GM23338 (cell line): ENCODE measurements at regions not wholly inside any gene's neighbourhood (a gene's known extent, or its start where the extent isn't known, plus 50 kb on each side); places are given as distances from the start of the nearest gene placed in this dataset.

ENCODE experiments used
- ATAC-seq: fragments of 200-7000 bp; cut with Tn5 transposase; 3 replicates; pipeline ENCODE4 v1.9.1; 2020
- DNase-seq: peaks from one replicate; pipeline ENCODE4 v3.0.0-alpha.2; 2015; ENCODE audit warnings: low spot score
- H2AFZ ChIP-seq: fragments of 200-600 bp; sonication (generic); 2 replicates; pipeline ENCODE4 v1.8.0; 2016; ENCODE audit warnings: antibody characterized with exemption, mild to moderate bottlenecking, moderate library complexity
- H3F3A ChIP-seq: fragments of 200-600 bp; sonication (generic); replicated peaks from 2 replicates; pipeline ENCODE4 v1.8.0; 2017; ENCODE audit warnings: antibody characterized with exemption, mixed run types, low read depth
- H3K27ac ChIP-seq: fragments of 200-600 bp; sonication (generic); 2 replicates; pipeline ENCODE4 v1.6.1; 2016; ENCODE audit warnings: low read depth
- H3K27me3 ChIP-seq: fragments of 200-600 bp; sonication (generic); 2 replicates; pipeline ENCODE4 v1.8.0; 2016; ENCODE audit warnings: mild to moderate bottlenecking, mixed run types, moderate library complexity; ENCODE audit not compliant: insufficient read depth
- H3K36me3 ChIP-seq: fragments of 200-600 bp; sonication (generic); 2 replicates; pipeline ENCODE4 v1.8.0; 2016; ENCODE audit warnings: mild to moderate bottlenecking; ENCODE audit not compliant: insufficient read depth
- H3K4me1 ChIP-seq: fragments of 200-600 bp; sonication (generic); 2 replicates; pipeline ENCODE4 v1.8.0; 2016; ENCODE audit warnings: mild to moderate bottlenecking, moderate library complexity; ENCODE audit not compliant: insufficient read depth
- H3K4me2 ChIP-seq: fragments of 200-600 bp; sonication (generic); 2 replicates; pipeline ENCODE4 v1.7.1; 2017; ENCODE audit warnings: mixed run types
- H3K4me3 ChIP-seq: fragments of 200-600 bp; sonication (generic); 2 replicates; pipeline ENCODE4 v1.6.1; 2016; ENCODE audit warnings: mixed run types
- H3K79me2 ChIP-seq: fragments of 200-600 bp; sonication (generic); replicated peaks from 2 replicates; pipeline ENCODE4 v1.8.0; 2017; ENCODE audit warnings: mild to moderate bottlenecking; ENCODE audit not compliant: insufficient read depth
- H3K9me2 ChIP-seq: fragments of 200-600 bp; sonication (generic); 2 replicates; pipeline ENCODE4 v1.8.0; 2017; ENCODE audit not compliant: insufficient read depth
- H4K20me1 ChIP-seq: fragments of 200-600 bp; sonication (generic); replicated peaks from 2 replicates; pipeline ENCODE4 v1.8.0; 2017; ENCODE audit warnings: mild to moderate bottlenecking; ENCODE audit not compliant: insufficient read depth
- H3K27ac Mint-ChIP-seq: 2 replicates; pipeline ENCODE4 v1.8.0; 2020; ENCODE audit warnings: inconsistent platforms, mild to moderate bottlenecking, moderate library complexity, mixed read lengths
- H3K27me3 Mint-ChIP-seq: 3 replicates; pipeline ENCODE4 v1.8.0; 2022; ENCODE audit warnings: low read depth, mild to moderate bottlenecking, moderate library complexity, mixed read lengths, inconsistent platforms; ENCODE audit not compliant: insufficient read depth, poor library complexity
- H3K36me3 Mint-ChIP-seq: 3 replicates; pipeline ENCODE4 v1.8.0; 2021; ENCODE audit warnings: low read depth, mild to moderate bottlenecking, inconsistent platforms, moderate library complexity, mixed read lengths
- H3K4me1 Mint-ChIP-seq: 3 replicates; pipeline ENCODE4 v1.8.0; 2020; ENCODE audit warnings: mild to moderate bottlenecking, inconsistent platforms, mixed read lengths
- H3K4me3 Mint-ChIP-seq: 3 replicates; pipeline ENCODE4 v1.8.0; 2021; ENCODE audit warnings: moderate library complexity, mild to moderate bottlenecking, inconsistent platforms, mixed read lengths
- H3K9me3 Mint-ChIP-seq: 3 replicates; pipeline ENCODE4 v1.8.0; 2020; ENCODE audit warnings: moderate library complexity, mild to moderate bottlenecking, inconsistent platforms, mixed read lengths
- CREB1 ChIP-seq: fragments of 250-450 bp; sonication (Bioruptor Pico); IDR thresholded peaks from 2 replicates; pipeline ENCODE4 v1.5.0; 2020; ENCODE audit warnings: low read depth, mild to moderate bottlenecking, moderate library complexity
- CTCF ChIP-seq, 2 experiments: fragments of 200-600 bp in 1 of 2; sonication (generic) in 1 of 2; conservative IDR thresholded peaks; 2 replicates each; pipeline versions ENCODE4 v1.5.1 to v1.6.1; 2016 to 2017; ENCODE audit warnings: antibody characterized with exemption in 2 of 2, low read depth in 2 of 2, mild to moderate bottlenecking in 2 of 2, moderate library complexity in 1 of 2
- ETS1 ChIP-seq: IDR thresholded peaks from 2 replicates; pipeline ENCODE4 v1.6.1; 2016; ENCODE audit warnings: antibody characterized with exemption
- EZH2 ChIP-seq: fragments of 200-600 bp; sonication (generic); IDR thresholded peaks from one replicate; pipeline ENCODE4 v1.8.0; 2017; ENCODE audit warnings: antibody characterized with exemption, mild to moderate bottlenecking, low read depth; ENCODE audit not compliant: unreplicated experiment
- EZH2phosphoT487 ChIP-seq: fragments of 200-600 bp; sonication (generic); IDR thresholded peaks from one replicate; pipeline ENCODE4 v1.8.1; 2018; ENCODE audit warnings: antibody characterized with exemption; ENCODE audit not compliant: unreplicated experiment
- JUNB ChIP-seq: IDR thresholded peaks from one replicate; pipeline ENCODE4 v1.6.1; 2016; ENCODE audit warnings: antibody characterized with exemption; ENCODE audit not compliant: unreplicated experiment
- NANOG ChIP-seq: IDR thresholded peaks from 2 replicates; pipeline ENCODE4 v1.6.1; 2016; ENCODE audit warnings: antibody characterized with exemption, borderline replicate concordance
- POLR2AphosphoS5 ChIP-seq: IDR thresholded peaks from 2 replicates; pipeline ENCODE4 v1.6.1; 2016; ENCODE audit warnings: antibody characterized with exemption, low read depth
- REST ChIP-seq: IDR thresholded peaks from one replicate; pipeline ENCODE4 v1.6.1; 2018; ENCODE audit warnings: antibody characterized with exemption; ENCODE audit not compliant: unreplicated experiment
- STAT1 ChIP-seq: IDR thresholded peaks from one replicate; pipeline ENCODE4 v1.6.1; 2016; ENCODE audit warnings: antibody characterized with exemption; ENCODE audit not compliant: unreplicated experiment
- ZNF114 ChIP-seq: fragments of 250-450 bp; sonication (Bioruptor Pico); IDR thresholded peaks from 2 replicates; pipeline ENCODE4 v1.5.0; 2020; ENCODE audit warnings: mild to moderate bottlenecking, moderate library complexity
- ZNF331 ChIP-seq: fragments of 250-450 bp; sonication (Bioruptor Pico); IDR thresholded peaks from 2 replicates; pipeline ENCODE4 v1.5.0; 2020; ENCODE audit warnings: low read depth, mild to moderate bottlenecking, moderate library complexity
- ZNF462 ChIP-seq: fragments of 250-450 bp; sonication (Bioruptor Pico); IDR thresholded peaks from 2 replicates; pipeline ENCODE4 v1.5.0; 2020; ENCODE audit warnings: mild to moderate bottlenecking, moderate library complexity

- no peak for TF ChIP-seq POLR2AphosphoS5
- TF ChIP-seq NANOG: no peak
- TF ChIP-seq CREB1 (CRISPR knock-in tag): no peak
- TF ChIP-seq STAT1: no peak
- TF ChIP-seq CTCF (conservative IDR thresholded peaks at IDR 0.05; ENCODE audit: low read depth in 2 of 2): no peak
- TF ChIP-seq ZNF462: no peak
- no peak for TF ChIP-seq ZNF114 (CRISPR knock-in tag)
- no peak for TF ChIP-seq EZH2
- no peak for TF ChIP-seq ETS1
- no peak for TF ChIP-seq EZH2phosphoT487
- TF ChIP-seq ZNF331 (CRISPR knock-in tag): no peak
- no peak for TF ChIP-seq REST
- TF ChIP-seq JUNB: no peak
- Histone ChIP-seq H3F3A (no peaks in the 10 kb centered on the region), H3K4me3 (no peak overlapping the region), H3K27me3 (no peaks in the 10 kb centered on the region), H3K9me2 (no peaks in the 10 kb centered on the region), H3K4me1 (no peaks in the 10 kb centered on the region), H2AFZ (no peak overlapping the region), H3K27ac (no peak overlapping the region), H3K4me2 (no peak overlapping the region), H4K20me1 (no peaks in the 10 kb centered on the region), H3K36me3 (no peaks in the 10 kb centered on the region), H3K79me2 (no peaks in the 10 kb centered on the region)
- Mint-ChIP-seq H3K27ac (no peak overlapping the region), H3K9me3 (peaks cover 10% of the 10 kb centered on the region), H3K36me3 (peaks cover 3% of the 10 kb centered on the region; the same call in 2 of the 3 replicates), H3K4me3 (no peak overlapping the region), H3K27me3 (no peaks in the 10 kb centered on the region), H3K4me1 (peaks cover 6% of the 10 kb centered on the region; the same call in 2 of the 3 replicates)
- ATAC-seq (no peak), DNase-seq (no peak)
Measured at GRCh38 chr2:35374845-35375244, 980.7 kb upstream of the CRIM1 start.
